GM10266 (cell line): ENCODE measurements at regions not wholly inside any gene's neighbourhood (a gene's known extent, or its start where the extent isn't known, plus 50 kb on each side); places are given as distances from the start of the nearest gene placed in this dataset.
A peak's percentile ranks its signal among the peaks of the same experiment; 100 is the strongest.
"Not testable (repeated sequence)": the region's sequence is repeated elsewhere in the genome, so short reads cannot be mapped to it uniquely, and the experiment has no call there.

Source experiments
- DNase-seq: peaks from one replicate; pipeline ENCODE4 v3.0.0; 2012; ENCODE audit errors: extremely low spot score
- CTCF ChIP-seq: IDR thresholded peaks from 2 replicates; pipeline ENCODE4 v1.5.1; 2012; ENCODE audit warnings: mild to moderate bottlenecking, low read depth; ENCODE audit not compliant: control insufficient read depth, insufficient read depth; ENCODE audit errors: missing control alignments

GRCh38 chr6:27809067-27809938 lies 102.9 kb downstream of the OR2B2 start:
- DNase-seq = no peak
- TF ChIP-seq CTCF = no peak

- not testable (repeated sequence) for DNase-seq
Measured at GRCh38 chr6:27808242-27809066, 103.7 kb downstream of the OR2B2 start.

- peak; percentile 78 for DNase-seq
Measured at GRCh38 chr6:27807441-27808241, 104.6 kb downstream of the OR2B2 start.

- TF ChIP-seq CTCF = peak; percentile 4
- DNase-seq = no peak
Measured at GRCh38 chr6:27806981-27807440, 105.2 kb downstream of the OR2B2 start.

GRCh38 chr6:27805347-27805746 lies 106.8 kb downstream of the OR2B2 start:
- TF ChIP-seq CTCF = no peak
- DNase-seq = no peak

GRCh38 chr6:27804851-27805250 lies 107.3 kb downstream of the OR2B2 start:
- no peak for DNase-seq

GRCh38 chr6:27800731-27801373 lies 111.3 kb downstream of the OR2B2 start:
- no peak for DNase-seq

More at GRCh38 chr6:27804851-27805250, 107.3 kb downstream of the OR2B2 start:
- no peak for TF ChIP-seq CTCF

More at GRCh38 chr6:27800731-27801373, 111.3 kb downstream of the OR2B2 start:
- TF ChIP-seq CTCF = no peak
